Stimulated activated CD8-positive, alpha-beta memory T cell treated with anti-CD3 and anti-CD28 coated beads, Interleukin-4, amount 100 ng/mL, for 48 hours (primary cell): ENCODE measurements at regions not wholly inside any gene's neighbourhood (a gene's known extent, or its start where the extent isn't known, plus 50 kb on each side); places are given as distances from the start of the nearest gene placed in this dataset.

ENCODE experiments used
- DNase-seq: peaks from one replicate; pipeline ENCODE4 v3.0.0-alpha.2; 2020

DNA sequence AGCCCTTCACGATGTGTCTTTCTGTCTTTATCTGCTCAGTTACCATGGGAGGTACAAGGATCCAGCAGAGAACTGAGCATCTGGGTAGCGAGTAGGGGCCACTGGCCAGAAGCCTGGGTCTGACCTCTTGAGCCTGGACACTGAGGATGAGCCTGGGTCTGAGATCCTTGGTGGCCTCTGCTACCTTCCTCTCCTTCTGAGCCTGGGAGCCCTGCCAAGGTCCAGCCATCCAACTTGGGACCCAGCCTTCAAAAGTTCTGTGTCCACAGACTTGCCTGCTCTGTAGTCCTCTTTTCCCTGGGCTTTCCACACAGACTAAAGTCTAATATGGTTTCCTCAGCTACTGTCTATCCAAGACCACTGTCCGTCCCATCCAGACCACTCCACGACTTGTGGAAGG, 60.2 kb upstream of the NAA20 start:
- DNase-seq = no peak

DNA sequence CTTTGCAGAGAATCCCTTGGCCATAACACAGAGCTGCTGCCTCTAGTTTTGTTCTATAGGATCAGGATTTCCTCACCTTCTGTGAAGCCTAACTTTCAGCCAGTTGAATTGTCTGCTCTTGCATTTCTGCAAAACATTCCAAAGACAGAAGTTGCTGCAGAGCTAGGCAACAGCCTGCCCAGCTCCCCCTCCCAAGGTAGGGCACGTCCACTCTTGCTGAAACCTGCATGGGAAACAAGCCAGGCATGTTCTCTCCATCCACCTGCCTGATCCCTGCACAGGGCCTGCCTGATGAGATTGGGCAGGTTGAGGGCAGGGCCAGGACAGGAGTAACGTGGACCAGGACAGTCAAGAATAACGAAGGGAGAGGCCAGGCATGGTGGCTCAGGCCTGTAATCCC, 58.9 kb upstream of the NAA20 start:
- DNase-seq = no peak

DNA sequence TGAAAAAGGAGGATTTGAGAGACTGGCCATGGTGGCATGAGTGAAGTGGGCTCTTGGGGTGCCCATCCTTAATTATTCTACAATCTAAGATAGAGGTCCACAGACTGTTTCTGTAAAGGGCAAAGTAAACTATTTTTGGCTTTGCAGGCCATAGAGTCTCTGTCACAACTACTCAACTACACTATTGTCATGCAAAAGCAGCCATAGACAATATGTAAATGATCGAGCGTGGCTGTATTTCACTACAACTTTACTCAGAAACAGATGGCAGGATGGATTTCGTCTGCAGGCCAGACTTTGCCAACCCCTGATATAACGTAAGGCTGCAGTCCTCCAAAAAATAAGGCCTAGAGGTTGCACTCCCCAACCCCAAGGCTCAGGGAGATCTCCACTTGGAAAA, 58.2 kb upstream of the NAA20 start:
- no peak for DNase-seq

DNA sequence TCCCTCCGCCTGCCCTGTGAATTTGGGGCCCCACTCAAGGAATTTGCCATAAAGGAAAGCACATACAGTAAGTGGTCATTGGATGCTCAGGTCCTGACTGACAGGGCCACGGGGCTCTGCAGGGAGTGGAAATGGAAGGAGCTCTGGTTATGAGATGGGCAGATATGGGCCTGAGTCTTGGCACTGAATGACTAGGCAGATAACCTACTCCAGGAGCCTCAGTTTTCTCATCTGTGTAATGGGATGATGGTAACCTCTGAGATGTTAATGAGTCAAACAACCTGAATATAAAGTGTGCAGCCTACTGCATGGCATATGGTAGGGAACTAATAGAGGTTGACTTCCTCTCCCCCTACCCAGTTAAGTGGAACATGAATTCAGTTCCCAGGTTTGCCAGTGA, 56.4 kb upstream of the NAA20 start:
- no peak for DNase-seq

DNA sequence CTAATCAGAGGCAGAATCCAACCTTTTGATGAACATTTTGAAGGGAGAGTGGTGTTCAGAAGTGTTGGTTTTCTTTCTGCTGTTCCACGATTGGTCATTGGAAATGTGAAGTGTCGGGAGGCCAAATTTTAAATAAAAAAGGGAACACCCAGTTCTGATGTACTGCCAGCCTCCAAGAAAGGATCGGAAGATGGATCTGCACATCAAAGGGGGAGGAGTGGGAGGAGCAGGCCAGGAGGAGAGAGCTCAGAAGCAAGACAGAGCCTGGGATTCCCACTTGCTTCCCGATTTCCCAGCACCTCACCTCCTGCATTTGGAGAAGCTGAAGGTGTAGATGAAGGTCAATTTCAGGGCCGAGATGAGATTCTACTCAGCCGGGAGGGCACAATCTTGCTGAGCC, 55.9 kb upstream of the NAA20 start:
- DNase-seq = no peak

DNA sequence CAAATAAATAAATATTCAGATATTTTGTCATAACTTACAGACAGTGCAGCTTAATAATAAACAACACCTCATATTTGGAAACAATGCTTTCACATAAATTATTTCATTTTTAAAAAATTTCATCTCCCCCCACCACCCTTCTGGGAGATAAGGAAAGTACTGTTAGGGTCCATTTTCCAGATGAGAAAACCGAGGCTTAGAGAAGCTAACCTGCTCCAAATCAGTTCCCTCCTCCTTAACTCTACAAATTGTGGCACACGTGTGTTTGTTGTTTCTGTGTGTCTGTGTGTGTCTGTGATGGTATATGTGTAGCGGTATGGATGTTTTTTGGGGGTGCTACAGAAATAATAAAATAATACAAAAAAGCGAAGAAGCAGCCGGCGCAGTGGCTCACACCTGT, 54.2 kb upstream of the NAA20 start:
- no peak for DNase-seq

DNA sequence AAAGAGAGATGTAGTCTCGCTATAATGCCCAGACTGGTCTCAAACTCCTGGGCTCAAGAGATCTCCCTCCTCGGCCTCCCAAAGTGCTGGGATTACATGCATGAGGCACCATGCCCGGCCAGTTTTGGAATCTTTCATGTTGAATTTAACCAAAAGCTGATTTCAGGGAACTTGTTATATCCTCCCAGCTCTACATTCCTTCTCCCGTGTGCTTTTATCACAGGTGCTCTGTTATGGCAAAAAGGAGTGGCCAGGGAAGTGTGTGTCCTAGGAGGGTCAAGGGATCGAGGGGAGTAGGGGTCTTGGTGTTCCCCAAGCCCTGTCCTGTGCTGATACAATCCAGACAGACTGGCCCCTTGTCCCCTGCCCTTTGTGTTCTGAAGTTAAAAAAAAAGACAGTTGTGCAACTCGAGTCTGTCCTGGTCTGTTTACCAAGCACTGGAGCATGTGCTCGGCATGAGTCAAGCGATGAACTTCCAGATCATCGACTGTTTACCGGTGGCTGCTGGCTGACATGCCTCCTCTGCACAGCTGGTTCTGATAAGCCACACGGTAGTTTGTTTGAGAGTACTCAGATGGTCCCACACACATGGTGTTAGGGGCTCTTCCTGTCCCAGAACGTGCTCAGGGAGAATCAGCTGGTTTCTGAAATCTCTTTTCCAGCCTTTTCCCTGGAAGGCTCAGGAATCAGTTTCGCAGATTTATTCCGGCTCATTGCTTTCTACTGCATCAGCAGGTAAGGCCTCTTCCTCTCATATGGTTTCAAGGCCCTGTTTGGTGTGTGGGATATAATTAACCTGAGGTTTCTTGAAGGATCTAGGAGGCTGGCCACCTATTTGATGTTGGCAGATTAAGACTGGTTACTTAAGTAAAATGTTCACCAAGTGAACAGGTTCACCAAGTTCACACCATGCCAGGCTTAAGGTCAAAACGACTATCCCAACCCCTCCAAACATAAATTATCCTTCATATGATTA, 52.6 kb upstream of the NAA20 start:
- DNase-seq = no peak

DNA sequence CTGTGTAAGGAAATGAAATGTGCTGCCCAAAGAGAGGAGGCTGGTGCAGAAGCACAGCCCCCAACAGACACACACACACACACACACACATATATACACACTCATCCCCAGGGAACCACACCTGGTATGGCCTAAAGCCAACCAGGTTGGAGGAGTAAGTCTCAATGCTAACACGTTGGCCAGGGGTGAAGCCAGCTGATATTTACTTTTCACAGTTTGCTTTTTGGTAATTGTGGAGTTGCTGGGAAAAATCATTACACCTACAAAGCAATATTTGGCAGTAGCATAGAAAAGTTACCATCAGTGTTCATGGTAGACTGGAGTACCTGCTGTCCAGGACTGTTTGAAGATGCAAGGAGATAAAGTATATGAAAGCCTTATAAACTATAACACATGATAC, 50.3 kb upstream of the NAA20 start:
- no peak for DNase-seq
